ENCODE measurements at regions not wholly inside any gene's neighbourhood (a gene's known extent, or its start where the extent isn't known, plus 50 kb on each side); places are given as distances from the start of the nearest gene placed in this dataset.

GRCh38 chr5:98443881-98444280 lies 329.6 kb upstream of the RGMB start:
- no peak for TF ChIP-seq GATA3 (IDR thresholded peaks at IDR 0.05; ENCODE audit: low read depth, low read length)
- TF ChIP-seq GATA2 (IDR thresholded peaks at IDR 0.05; ENCODE audit: low read depth, low read length): no peak

GRCh38 chr5:98453296-98453695 lies 320.2 kb upstream of the RGMB start:
- TF ChIP-seq GATA2 (IDR thresholded peaks at IDR 0.05; ENCODE audit: low read depth, low read length) (no peak), GATA3 (IDR thresholded peaks at IDR 0.05; ENCODE audit: low read depth, low read length) (no peak)

- no peak for TF ChIP-seq GATA3 (IDR thresholded peaks at IDR 0.05; ENCODE audit: low read depth, low read length)
These were observed 319.1 kb upstream of the RGMB start for GRCh38 chr5:98454407-98454806.

- TF ChIP-seq GATA3 (IDR thresholded peaks at IDR 0.05; ENCODE audit: low read depth, low read length): no peak
- TF ChIP-seq GATA2 (IDR thresholded peaks at IDR 0.05; ENCODE audit: low read depth, low read length): no peak
These were observed 318.6 kb upstream of the RGMB start for GRCh38 chr5:98454904-98455303.

GRCh38 chr5:98455665-98456064 lies 317.8 kb upstream of the RGMB start:
- TF ChIP-seq GATA3 (IDR thresholded peaks at IDR 0.05; ENCODE audit: low read depth, low read length): no peak
- TF ChIP-seq GATA2 (IDR thresholded peaks at IDR 0.05; ENCODE audit: low read depth, low read length): no peak

- no peak for TF ChIP-seq GATA2 (IDR thresholded peaks at IDR 0.05; ENCODE audit: low read depth, low read length)
- no peak for TF ChIP-seq GATA3 (IDR thresholded peaks at IDR 0.05; ENCODE audit: low read depth, low read length)
These were observed 315.5 kb upstream of the RGMB start for GRCh38 chr5:98458004-98458403.

- no peak for TF ChIP-seq GATA3 (IDR thresholded peaks at IDR 0.05; ENCODE audit: low read depth, low read length)
- TF ChIP-seq GATA2 (IDR thresholded peaks at IDR 0.05; ENCODE audit: low read depth, low read length): no peak
These were observed 314.7 kb upstream of the RGMB start for GRCh38 chr5:98458726-98459125.

GRCh38 chr5:98460536-98460935 lies 312.9 kb upstream of the RGMB start:
- no peak for TF ChIP-seq GATA3 (IDR thresholded peaks at IDR 0.05; ENCODE audit: low read depth, low read length)
- TF ChIP-seq GATA2 (IDR thresholded peaks at IDR 0.05; ENCODE audit: low read depth, low read length): no peak

- no peak for TF ChIP-seq GATA2 (IDR thresholded peaks at IDR 0.05; ENCODE audit: low read depth, low read length)
- TF ChIP-seq GATA3 (IDR thresholded peaks at IDR 0.05; ENCODE audit: low read depth, low read length): no peak
These were observed 312.0 kb upstream of the RGMB start for GRCh38 chr5:98461485-98461884.

- no peak for TF ChIP-seq GATA3 (IDR thresholded peaks at IDR 0.05; ENCODE audit: low read depth, low read length)
- no peak for TF ChIP-seq GATA2 (IDR thresholded peaks at IDR 0.05; ENCODE audit: low read depth, low read length)
These were observed 310.2 kb upstream of the RGMB start for GRCh38 chr5:98463222-98463621.

GRCh38 chr5:98463676-98464075 lies 309.8 kb upstream of the RGMB start:
- TF ChIP-seq GATA3 (IDR thresholded peaks at IDR 0.05; ENCODE audit: low read depth, low read length) (no peak), GATA2 (IDR thresholded peaks at IDR 0.05; ENCODE audit: low read depth, low read length) (no peak)

GRCh38 chr5:98464737-98465330 lies 308.6 kb upstream of the RGMB start:
- TF ChIP-seq GATA2 (IDR thresholded peaks at IDR 0.05; ENCODE audit: low read depth, low read length) (no peak), GATA3 (IDR thresholded peaks at IDR 0.05; ENCODE audit: low read depth, low read length) (no peak)

GRCh38 chr5:98468188-98468869 lies 305.1 kb upstream of the RGMB start:
- no peak for TF ChIP-seq GATA2 (IDR thresholded peaks at IDR 0.05; ENCODE audit: low read depth, low read length)
- TF ChIP-seq GATA3 (IDR thresholded peaks at IDR 0.05; ENCODE audit: low read depth, low read length): no peak

- TF ChIP-seq GATA3 (IDR thresholded peaks at IDR 0.05; ENCODE audit: low read depth, low read length) (no peak), GATA2 (IDR thresholded peaks at IDR 0.05; ENCODE audit: low read depth, low read length) (no peak)
These were observed 302.7 kb upstream of the RGMB start for GRCh38 chr5:98470747-98471146.

- TF ChIP-seq GATA2 (IDR thresholded peaks at IDR 0.05; ENCODE audit: low read depth, low read length) (no peak), GATA3 (IDR thresholded peaks at IDR 0.05; ENCODE audit: low read depth, low read length) (no peak)
These were observed 302.0 kb upstream of the RGMB start for GRCh38 chr5:98471458-98471857.

Data from SH-SY5Y (cell line).